GM06990 (cell line): ENCODE measurements at regions not wholly inside any gene's neighbourhood (a gene's known extent, or its start where the extent isn't known, plus 50 kb on each side); places are given as distances from the start of the nearest gene placed in this dataset.
"Not testable (repeated sequence)": the region's sequence is repeated elsewhere in the genome, so short reads cannot be mapped to it uniquely, and the experiment has no call there.

Source experiments
- DNase-seq: peaks from one replicate; pipeline ENCODE4 v3.0.0-alpha.2; 2011; ENCODE audit not compliant: insufficient read length; ENCODE audit errors: extremely low read depth
- H3K27me3 ChIP-seq: replicated peaks from 2 replicates; pipeline ENCODE4 v1.6.0; 2011; ENCODE audit warnings: low read length; ENCODE audit not compliant: control insufficient read depth, insufficient read depth
- H3K36me3 ChIP-seq: 2 replicates; pipeline ENCODE4 v1.5.1; 2011; ENCODE audit warnings: low read length; ENCODE audit not compliant: control insufficient read depth, insufficient read depth
- H3K4me3 ChIP-seq: replicated peaks from 2 replicates; pipeline ENCODE4 v1.5.1; 2011; ENCODE audit warnings: low read depth, mild to moderate bottlenecking, control low read depth, low read length
- TF ChIP-seq, protein P1 (sequence below): IDR thresholded peaks from 2 replicates; pipeline ENCODE4 v1.5.1; 2011; ENCODE audit warnings: low read length, control low read depth, mild to moderate bottlenecking, inconsistent platforms; ENCODE audit not compliant: insufficient read depth, poor library complexity, severe bottlenecking

DNA sequence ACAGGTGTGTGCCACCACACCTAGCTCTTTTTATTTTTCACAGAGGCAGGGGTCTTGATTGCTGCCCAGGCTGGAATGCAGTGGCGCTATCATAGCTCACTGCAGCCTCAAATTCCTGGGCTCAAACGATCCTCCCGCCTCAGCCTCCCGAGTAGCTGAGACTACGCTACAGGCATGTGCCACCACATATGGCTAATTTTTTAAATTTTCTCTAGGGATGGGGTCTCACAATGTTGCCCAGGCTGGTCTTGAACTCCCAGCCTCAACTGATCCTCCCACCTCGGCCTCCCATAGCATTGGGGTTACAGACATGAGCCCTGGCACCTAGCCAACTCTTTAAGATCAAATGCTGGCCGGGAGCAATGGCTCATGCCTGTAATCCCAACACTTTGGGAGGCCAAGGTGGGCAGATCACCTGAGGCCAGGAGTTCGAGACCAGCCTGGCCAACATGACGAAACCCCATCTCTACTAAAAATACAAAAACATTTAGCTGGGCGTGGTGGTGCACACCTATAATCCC lies 50.6 kb upstream of the MYL10 start:
- H3K36me3 ChIP-seq, H3K4me3 ChIP-seq, DNase-seq, H3K27me3 ChIP-seq: not testable (repeated sequence)

DNA sequence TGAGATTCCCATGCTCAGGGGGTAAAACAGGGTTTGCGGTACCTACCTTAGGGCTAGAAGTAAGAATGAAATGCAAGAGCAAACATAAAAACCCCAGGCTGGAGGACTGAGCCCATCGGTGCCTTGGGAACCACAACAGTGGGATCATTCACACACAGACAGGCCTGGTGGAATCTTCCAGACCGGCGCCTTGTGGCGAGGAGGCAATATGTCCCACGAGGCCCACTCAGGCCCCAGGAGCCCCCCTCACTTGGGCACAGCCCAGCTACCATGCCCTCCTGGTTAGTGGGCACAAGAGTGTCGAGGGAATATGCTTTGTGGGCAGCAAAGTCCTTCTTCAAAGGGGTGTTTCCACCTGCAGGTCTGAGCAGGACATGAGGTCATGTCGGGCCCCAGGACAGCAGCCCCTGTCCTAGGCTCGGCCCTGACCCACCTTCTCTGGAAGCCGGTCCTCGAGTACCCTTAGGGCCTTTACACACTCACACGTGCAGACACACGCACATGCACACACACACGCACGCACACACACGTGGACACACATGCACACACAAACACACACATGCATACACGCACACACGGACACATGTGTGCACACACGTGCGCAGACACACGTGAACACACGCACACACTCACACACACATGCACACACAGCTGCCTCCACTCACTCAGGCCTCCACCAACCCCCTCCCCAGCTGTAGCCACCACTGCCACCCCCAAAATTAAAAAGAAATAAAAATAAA lies 51.5 kb upstream of the MYL10 start:
- H3K27me3 ChIP-seq, result no peaks in the 10 kb centered on the region
- H3K4me3 ChIP-seq, result no peak overlapping the region
- no peaks in the 10 kb centered on the region for H3K36me3 ChIP-seq
- DNase-seq, result no peak
- TF ChIP-seq, protein P1, sequence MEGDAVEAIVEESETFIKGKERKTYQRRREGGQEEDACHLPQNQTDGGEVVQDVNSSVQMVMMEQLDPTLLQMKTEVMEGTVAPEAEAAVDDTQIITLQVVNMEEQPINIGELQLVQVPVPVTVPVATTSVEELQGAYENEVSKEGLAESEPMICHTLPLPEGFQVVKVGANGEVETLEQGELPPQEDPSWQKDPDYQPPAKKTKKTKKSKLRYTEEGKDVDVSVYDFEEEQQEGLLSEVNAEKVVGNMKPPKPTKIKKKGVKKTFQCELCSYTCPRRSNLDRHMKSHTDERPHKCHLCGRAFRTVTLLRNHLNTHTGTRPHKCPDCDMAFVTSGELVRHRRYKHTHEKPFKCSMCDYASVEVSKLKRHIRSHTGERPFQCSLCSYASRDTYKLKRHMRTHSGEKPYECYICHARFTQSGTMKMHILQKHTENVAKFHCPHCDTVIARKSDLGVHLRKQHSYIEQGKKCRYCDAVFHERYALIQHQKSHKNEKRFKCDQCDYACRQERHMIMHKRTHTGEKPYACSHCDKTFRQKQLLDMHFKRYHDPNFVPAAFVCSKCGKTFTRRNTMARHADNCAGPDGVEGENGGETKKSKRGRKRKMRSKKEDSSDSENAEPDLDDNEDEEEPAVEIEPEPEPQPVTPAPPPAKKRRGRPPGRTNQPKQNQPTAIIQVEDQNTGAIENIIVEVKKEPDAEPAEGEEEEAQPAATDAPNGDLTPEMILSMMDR, result no peak

DNA sequence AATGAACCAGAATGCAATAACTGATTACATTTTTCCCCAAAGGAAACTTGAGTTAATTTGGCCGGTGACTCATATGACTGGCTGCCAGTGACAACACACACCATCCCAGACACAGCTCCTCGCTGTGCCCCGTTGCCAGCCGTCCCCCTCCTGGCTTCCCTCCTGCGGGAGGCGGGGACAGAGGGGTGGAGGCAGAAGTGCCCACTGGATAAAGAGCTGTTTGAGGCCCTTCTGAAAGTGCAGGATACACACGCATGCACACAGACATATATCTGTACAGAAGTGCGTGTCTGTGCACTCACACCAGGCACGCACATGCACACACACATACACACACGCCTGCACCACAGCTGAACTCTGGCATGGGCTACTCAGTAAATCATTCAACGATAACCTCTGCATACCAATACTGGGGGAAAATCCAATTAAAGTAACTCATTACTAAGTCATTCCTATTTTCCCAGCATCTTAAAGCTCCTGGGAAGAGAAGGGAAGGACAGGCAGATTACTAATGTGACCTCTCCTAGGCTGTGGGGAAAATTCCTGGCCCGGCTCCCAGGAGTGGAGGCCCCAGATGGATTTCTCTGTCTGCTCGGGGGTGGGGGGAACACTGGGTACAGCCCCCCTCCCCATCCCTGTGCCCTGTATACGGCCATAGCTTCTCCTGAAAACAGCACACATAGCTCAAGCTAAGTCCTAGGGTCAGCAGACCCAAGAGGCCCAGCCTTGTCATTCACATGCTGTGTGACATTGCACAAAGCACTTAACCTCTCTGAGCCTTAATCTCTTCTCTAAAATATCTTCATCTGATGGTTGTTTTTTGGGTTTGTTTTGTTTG lies 52.3 kb upstream of the MYL10 start:
- Histone ChIP-seq H3K36me3 (no peaks in the 10 kb centered on the region), H3K27me3 (no peaks in the 10 kb centered on the region), H3K4me3 (no peak overlapping the region)
- no peak for DNase-seq
- TF ChIP-seq, protein P1, result no peak

DNA sequence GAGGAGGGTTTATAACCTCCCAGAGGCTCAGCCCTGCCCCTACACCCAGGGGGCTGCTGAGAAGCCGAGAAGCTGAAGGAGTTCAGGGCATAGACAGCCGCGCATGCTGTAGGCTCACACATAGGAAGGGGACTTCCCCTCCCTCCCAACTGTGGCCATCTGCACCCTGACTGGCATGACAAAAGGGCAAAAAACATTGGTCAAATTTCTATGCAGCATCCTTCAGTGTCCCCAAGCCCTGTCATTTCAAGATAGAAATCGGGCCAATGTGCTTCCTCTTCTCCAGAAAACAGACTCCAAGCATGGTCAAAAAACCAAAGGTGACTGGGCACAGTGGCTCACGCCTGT lies 55.9 kb upstream of the MYL10 start:
- H3K27me3 ChIP-seq, result no peaks in the 10 kb centered on the region
- H3K36me3 ChIP-seq, result no peaks in the 10 kb centered on the region
- DNase-seq, result no peak
- no peak overlapping the region for H3K4me3 ChIP-seq
- TF ChIP-seq, protein P1, result no peak

DNA sequence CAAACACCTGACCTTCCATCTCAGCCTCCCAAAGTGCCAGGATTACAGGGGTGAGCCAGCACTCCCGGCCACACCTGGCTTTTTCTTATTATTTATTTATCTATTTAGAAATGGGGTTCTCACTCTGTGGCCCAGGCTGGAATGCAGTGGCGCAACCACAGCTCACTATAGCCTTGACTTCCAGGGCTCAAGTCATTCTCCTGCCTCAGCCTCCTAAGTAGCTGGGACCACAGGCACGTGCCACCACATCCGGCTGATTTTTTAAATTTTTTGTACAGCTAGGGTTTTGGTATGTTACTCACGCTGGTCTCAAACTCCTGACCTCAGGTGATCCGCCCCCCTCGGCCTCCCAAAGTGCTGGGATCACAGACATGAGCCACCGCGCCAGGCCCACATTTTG lies 56.9 kb upstream of the MYL10 start:
- Histone ChIP-seq H3K4me3 (no peak overlapping the region), H3K27me3 (no peaks in the 10 kb centered on the region), H3K36me3 (no peaks in the 10 kb centered on the region)
- DNase-seq, result no peak
- TF ChIP-seq, protein P1, result no peak

DNA sequence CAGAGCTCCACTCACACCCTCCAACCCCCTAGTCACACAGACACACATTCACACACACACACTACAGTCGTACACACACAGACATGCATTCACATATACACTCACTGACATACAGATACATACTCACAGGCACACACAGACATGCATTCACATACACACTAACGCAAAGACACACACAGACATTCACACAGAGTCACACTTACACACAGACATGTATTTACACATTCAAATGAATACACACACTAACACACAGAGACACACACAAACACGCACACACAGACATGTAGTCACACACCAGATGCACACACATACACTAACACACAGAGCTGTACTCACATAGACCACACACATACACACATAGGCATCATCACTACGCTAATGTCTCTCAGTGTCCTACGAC lies 58.0 kb upstream of the MYL10 start:
- no peak for DNase-seq
- TF ChIP-seq, protein P1, result no peak
- no peaks in the 10 kb centered on the region for H3K27me3 ChIP-seq
- no peak overlapping the region for H3K4me3 ChIP-seq
- H3K36me3 ChIP-seq, result no peaks in the 10 kb centered on the region
